Kasumi-1 (cell line): ENCODE measurements at regions not wholly inside any gene's neighbourhood (a gene's known extent, or its start where the extent isn't known, plus 50 kb on each side); places are given as distances from the start of the nearest gene placed in this dataset.
"Not testable (repeated sequence)": the region's sequence is repeated elsewhere in the genome, so short reads cannot be mapped to it uniquely, and the experiment has no call there.

ENCODE experiments used
- DNase-seq, 2 experiments: peaks; one replicate each; lab custom pipeline; 2025; lab: John Stamatoyannopoulos, UW

DNA sequence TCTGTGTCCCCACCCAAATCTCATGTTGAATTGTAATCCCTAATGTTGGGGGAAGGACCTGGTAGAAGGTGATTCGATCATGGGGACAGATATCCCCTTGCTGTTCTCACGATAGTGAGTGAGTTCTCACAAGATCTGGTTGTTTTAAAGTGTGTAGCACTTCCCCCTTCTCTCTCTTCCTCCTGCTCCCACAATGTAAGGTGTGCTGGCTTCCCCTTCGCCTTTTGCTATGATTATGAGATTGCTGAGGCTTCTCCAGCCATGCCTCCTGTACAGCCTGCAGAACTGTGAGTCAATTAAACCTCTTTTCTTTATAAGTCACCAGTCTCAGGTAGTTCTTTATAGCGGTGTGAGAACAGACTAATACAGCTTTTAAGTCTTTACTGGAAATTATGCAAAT is 193.3 kb upstream of the RBBP8 start:
- DNase-seq, result no peak

DNA sequence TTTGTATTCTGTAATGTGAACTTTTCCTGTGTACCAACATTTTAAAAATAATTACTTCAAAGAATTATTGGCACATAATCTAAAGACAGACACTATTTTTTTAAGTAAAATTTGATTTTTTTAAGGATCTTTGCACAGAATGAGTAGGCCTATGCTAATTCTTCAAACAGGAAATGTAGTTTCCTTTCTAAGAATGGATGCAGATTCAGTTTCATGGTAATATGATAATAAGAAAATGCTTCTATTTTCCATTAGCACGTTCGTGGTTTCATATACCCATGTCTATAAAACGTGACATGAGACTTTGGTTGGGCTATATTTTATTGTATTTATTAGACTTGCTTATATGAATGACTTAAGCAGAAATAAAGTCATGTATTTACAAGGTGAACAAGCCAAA is 191.8 kb upstream of the RBBP8 start:
- no peak for DNase-seq

DNA sequence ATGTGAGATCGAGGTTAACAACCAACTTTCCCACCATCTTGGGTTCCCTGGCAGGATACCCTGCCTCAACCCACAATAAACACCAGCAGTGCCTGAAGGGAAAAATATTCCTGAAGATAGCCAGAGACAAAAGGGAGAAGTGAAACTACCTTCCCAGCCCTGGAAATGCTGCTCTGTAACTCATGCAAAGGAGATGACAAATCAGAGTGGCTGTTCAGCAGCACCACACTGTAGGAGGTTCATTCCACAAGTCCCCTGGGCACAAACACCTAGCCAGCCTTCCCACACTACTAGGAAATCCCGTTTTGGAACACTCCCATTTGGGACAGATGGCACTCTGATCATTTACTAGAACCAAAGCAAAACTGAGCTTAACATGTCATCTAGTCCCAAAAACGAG is 190.7 kb upstream of the RBBP8 start:
- DNase-seq, result no peak

DNA sequence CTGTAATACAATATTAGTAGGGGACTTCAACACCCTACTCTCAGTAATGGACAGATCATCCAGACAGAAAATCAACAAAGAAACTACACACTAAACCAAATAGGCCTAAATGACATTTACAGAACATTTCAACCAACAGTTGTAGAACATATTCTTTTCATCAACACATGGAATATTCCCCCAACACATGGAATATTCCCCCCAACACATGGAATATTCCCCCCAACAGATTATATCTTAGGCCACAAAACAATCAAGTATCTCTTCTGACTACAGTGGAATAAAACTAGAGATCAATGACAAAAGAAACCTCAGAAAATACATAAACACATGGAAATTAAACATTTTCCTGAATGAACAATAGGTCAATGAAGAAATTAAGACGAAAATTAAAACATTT is 187.2 kb upstream of the RBBP8 start:
- DNase-seq, result no peak

DNA sequence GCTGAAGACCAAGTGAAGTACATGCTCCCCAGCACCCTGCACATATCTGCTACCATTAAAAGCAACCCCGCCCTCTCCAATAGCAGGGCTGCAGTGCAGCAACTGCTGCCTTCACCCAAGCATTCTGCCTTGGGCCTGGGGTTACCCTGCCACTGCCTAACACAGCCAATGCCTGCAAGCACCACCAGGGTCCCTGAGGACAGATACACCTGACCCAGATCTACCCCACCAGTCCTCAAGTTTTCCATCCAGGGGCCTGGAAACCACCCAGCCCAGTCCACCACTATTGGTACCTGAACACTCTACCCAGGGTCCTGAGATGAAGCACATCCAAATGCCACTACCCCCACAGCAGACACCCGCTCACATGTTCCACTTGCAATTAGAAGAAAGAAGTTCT is 181.1 kb upstream of the RBBP8 start:
- no peak for DNase-seq

DNA sequence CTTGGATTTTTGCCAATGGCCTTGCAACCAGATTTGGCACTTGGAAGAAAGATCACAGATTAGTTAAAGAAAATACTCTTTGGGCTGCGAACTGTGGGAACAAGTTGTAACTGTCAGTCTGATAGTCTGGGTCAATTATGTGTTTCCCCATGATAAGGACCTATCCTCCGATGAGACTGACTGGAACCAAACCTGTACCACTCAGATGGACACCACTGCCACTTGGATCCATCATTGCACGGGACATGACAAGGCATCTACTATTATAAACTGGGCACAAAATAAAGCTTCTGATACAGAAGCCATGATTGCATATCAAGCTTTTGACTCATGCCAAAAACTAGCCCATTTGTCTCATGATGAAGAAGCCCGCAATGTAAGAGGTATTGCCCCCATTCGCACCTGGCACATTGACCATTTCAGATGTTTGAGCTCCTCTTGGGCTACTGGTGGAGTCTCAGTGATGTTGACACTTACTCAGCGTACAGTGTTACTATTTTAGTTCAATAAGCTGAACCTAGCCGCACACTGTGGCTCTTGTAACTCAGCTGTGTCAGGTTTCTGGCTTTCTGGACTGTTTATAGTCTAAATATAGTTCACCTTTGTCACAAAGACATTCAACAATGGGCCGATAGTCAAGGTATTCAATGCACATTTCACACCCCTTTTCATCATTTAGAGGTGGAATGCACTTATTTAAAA is 179.8 kb upstream of the RBBP8 start:
- no peak for DNase-seq

DNA sequence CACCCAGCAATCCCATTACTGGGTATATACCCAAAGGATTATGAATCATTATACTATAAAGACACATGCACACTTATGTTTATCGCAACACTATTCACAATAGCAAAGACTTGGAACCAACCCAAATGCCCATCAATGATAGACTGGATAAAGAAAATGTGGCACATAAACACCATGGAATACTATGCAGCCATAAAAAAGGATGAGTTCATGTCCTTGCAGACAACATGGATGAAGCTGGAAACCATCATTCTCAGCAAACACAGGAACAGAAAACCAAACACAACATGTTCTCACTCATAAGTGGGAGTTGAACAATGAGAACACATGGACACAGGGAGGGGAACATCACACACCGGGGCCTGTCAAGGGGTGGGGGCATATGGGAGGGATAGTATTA is 169.1 kb upstream of the RBBP8 start:
- not testable (repeated sequence) for DNase-seq

DNA sequence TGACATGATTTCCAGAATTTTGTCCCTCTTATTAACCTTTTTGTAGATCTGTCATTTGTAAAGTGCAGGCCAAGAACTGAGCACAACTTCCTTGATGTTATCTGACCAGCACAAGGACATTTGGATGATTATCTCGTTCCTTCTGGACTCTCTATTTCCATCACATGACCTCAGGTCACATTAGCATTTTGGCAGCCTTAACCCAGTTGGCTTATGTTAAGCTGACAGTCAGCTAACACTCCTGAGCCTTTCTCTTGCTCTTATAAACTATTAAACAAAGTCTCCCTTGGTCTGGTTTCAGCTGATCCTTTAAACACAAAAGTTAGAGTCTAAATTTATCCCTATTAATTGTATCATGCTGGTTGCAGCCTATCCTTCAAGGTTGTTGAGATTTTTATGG is 167.2 kb upstream of the RBBP8 start:
- DNase-seq, result no peak

DNA sequence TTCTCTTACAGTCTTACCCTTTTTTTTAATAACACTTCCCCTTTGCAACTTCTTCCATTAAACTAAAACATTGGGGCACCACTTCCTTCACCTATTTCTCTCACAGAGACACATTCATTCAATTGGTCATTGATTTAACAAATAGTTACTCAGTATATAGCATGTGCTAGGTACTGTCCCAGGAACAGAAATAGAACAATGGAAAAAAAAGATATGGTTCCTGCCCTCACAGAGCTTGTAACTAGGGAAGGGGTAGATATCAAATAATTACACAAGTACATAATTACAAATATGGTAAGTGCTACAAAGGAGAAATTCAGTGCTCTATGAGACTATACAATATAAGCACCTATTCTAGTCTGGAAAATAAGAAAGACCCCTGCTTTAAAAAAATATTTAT is 165.5 kb upstream of the RBBP8 start:
- DNase-seq, result no peak

DNA sequence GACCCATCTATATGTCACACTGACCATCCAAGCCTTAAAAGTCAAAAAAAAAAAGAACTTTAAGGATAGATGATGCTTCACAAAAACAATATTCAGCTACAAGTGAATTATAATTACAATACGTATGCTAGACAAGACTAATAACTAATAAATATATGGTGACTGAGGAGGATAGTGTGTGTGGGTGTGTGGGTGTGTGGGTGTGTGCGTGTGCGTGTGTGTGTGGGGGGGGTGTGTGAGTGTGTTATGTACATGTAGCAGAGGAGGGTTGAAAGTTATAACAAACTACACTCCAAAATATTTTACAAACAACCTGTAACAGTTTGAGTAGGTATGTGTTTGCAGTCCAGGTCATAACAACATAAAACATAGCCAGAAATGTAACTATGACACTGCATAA is 159.2 kb upstream of the RBBP8 start:
- no peak for DNase-seq

DNA sequence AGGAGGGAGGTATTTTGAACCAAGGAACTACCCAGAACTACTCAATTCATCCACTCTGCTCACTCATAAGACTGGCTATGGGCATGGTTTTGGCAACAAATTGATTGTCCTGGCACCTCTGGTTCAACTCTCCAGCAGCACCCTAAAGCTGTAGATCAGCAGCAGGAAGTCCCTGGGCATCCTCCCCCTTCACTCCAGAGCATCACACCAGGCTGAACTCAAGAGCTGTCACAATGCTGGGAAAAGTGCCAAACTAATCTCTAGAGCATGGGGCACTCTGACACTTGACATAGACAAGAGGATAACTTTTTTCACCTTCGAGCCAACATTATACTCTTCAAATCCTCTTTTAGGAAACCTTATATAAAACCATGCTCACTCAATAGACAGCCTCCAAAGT is 154.1 kb upstream of the RBBP8 start:
- peak in 1 of 2 experiments; percentile 43 for DNase-seq

DNA sequence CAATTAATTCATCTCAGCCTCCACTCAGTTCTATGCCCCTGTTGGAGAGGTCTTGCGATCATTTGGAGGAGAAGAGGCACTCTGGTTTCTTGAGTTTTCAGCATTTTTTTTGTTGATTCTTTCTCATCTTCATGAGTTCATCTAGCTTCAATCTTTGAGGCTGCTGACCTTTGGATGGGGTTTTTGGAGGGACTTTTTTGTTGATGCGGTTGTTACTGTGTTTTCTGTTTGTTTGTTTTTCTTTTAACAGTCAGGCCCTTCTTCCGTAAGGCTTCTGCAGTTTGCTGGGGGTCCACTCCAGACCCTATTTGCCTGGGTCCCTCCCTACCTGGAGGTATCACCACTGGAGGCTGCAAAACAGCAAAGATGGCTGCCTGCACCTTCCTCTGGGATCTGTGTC is 149.9 kb upstream of the RBBP8 start:
- DNase-seq, result no peak

DNA sequence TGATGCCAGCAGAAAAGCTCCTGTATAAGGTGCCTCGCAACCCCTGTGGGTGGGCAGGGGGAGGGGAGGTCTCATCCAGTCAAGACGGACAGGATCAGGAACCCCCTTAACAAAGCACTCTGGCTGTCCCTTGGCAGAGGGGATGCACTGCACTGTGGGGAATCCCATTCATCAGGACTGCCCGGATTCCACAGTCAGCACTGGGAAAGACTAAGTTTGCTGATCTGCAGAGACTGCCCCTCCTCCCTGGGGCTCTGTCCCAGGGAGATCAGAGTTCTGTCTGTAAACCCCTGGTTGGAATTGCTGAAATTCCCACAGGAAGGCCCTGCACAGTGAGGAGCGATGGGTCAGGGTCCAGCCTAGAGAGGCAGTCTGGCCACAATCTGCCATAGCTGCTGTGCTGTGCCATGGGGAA is 149.5 kb upstream of the RBBP8 start:
- no peak for DNase-seq

DNA sequence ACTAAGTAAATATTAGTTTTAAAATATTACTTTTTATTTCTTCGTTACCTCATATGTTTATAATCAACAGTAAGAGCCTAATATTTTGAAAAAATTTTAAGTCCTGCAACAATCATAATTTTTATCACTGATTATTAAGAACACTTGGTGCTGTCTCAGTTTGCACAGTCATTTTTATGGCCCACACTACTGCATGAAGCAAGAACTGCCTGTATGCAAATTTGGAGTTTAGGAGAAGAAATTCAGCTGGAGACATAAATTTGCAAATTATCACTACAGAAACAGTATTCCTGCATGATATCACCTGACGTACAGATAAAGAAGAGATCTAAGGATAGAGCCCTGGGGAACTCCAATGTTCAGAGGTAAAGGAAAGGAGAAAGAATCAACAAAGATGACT is 144.1 kb upstream of the RBBP8 start:
- no peak for DNase-seq

DNA sequence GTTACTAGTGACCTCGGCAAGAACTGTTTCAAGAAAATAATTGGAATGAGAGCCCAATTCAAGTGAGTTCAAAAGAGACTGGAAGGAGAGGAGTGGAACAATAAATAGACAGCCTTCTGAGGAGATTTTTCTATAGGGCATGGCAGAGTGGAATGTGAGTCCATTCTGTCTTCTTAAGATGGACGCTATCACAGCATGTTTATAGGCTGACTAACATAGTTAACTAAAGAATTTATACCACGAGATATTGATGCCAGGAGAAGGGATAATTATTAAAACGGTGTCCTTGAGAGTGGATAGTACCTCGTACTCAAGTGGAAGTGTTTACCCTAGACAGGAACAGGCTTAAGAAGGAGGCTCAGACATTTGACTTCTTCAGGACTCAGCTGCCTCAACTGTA is 143.5 kb upstream of the RBBP8 start:
- no peak for DNase-seq

DNA sequence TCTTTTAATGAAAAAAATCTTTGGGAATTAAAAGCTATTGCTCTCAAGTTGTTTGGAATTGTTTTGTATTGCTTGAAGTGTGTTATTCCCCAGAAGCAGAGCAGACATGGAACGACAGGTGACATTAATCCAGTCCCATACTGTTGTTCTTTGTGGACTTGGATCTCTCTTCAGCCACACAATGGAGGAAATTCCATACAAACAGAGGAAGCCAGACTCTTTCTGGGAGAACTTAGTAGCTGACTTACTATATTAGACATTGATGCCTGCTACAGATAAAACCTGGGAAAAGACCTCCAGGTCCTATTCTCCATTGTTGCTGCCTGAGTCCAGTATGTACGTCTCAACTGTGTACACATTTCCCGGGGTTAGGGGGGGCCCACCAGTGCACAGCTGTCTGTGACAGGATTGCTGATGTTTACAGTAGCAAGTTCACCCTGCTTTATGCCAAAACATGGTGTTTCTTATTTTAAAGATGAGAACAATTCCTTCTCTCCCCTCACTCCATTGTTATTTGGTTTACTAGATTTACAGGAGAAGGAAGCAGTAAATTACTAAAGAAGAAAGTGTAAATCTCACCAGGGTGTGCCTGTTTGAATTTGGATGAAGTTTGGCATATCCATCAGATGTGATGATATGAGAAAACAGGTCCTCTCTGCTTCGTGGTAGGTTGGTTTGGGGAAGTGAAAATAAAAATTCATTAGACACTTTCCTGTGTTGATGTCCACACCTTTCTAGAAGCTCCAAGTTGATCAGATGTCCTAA is 142.4 kb upstream of the RBBP8 start:
- DNase-seq, result no peak

DNA sequence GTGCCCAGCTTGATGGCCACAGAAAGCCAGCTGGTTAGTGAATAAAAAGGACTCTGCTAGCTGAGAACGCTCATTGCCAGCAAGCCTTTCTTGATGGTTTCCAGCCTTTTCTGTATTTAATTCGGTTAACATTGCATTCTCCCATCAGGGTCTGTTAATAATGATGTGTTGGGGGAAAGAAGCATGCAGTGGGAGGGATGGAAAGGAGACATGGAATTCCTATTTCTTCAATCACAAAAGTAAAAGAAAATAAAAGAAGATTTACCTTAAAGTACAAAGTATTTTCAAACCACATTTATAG is 141.9 kb upstream of the RBBP8 start:
- no peak for DNase-seq

DNA sequence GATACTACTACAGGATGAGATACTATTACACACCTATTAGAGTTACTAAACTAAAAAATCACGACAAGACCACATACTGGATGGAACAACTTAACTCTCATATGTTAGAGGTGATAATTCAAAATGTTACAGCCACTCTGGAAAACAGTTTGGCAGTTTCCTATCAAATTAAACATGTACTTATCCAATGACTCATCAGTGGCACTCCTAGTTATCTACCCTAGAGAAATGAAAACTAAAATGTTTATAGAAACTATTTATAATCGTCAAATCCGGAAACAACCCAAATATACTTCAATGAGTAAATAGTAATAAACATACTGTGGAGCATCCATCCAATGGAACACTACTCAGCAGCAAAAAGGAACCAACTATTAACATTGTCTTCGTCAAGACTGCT is 137.0 kb upstream of the RBBP8 start:
- no peak for DNase-seq

DNA sequence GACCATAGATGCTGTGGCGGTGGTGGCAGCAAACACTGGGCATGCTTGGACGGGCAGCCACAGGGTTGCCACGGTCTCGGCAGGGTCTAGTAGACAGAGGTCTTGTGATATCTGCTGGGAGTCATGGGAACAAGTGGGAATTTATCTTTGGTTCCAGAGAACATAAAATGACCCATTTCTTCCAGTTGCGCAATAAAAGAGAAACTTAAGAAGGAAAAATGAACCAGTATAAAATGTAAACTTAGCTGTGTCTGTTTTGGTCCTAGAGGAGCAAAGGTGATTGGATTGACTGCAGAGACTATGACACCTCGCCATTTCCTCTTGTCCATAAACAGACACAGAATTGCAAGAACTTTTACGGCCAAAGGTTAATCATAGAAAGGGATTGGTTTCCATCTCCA is 132.6 kb upstream of the RBBP8 start:
- DNase-seq, result no peak

DNA sequence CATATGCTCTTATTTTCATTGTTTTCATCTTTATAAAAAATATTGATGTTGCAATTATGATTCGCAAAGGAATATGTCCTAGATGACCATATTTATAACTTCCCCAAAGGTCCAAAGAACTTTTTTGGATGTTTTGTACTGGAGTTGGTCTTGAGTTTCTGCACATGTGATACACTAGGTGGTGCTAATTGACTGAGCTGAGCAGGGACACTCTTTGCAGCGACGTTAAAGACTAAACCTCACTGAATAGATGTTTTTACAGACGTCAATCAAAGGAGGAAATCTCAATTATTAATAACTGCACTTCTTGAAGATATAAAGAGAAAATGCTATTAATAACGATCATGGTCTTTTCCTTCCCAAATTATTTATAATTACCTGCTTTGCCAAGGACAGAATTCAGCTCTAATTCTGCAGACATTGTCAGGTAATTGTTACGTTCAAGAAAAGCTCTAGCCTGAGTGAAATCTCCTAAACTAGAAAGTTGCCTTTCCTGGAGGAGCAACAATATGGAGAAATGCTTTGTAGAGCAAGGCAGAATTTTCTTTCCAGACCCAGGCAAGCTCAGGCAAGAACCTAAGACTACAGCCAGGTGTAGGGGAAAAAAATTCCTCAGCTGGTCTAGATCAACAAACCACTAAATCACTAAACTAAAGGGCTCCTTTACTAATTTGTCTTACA is 119.3 kb upstream of the RBBP8 start:
- DNase-seq, result peak; percentile 52 to 54

DNA sequence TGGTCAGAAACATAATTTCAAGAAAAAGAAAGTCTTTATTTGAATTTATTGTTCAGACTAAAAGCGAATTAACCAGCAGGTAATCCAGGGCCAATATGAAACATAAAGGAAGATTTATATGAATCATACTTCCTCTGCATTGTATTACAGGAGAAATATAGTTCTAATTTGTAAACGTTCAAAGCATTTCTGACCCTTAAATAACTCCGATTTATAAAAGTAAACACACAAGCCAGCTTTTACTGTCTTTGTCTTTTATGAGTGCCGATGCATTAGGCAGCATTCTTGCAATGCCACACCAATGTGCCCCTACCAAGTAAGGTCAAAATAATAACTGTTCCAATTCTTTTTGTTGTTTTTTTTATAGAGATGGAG is 118.8 kb upstream of the RBBP8 start:
- no peak for DNase-seq

DNA sequence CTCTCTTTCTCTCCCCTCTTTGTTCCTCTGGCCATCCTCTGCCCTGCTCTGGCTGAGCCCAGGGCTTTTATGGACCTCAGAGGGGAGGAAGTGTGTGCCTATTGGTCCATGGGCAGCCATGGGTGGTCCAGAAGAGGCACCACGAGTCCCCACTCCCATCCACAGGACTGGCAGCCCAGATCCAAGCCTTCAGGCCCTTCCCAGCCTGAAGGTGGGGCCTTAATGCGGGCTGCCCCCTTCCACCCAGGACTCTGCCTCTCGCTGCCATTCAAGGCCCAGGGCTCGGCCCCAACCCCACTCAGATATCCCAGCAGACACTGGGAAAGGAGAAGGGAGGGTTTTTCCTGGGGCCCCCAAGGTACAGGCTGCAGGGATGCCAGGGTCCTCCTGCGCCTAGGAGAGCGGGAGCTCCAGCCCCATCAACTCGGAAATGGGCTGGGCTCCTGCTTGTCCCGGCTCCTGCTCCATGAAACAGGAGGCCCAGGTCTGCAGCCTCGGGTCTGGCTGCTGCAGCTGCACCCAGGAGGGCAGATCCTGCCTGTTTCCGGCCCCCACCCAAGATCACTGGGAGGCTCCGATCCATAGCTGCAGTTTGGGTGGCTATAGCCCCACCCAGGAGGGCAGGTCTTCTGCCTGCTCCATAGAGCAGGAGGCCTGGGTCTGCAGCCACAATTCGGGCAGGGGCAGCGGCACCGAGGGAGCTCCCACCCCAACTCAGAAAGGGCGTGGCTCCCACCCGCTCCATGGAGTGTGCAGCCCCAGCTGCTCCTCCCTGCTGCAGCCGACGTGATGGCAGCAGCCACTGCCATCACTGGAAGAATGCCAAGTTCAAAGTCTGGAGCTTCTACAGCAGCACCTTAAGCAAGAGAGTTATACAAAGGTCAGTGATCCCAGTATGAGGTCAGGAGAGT is 116.6 kb upstream of the RBBP8 start:
- no peak for DNase-seq

DNA sequence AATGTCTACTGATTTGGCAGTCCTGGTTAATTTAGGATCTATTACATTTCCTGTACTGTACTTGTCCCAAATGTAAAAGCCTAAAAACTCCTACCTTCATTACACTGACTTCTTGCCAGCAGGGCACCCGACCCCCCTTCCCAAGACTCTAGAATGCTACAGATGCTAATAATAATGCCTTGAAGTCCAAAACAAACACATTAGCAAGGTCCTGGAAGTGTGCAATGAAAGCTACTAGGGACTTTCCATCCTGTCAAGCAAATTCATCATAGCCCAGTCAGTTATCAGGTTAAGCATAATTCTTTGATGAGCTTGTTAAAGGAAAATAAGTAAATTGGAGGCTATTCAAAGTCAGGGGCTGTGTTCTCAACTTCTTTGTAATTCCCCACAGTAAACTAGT is 115.3 kb upstream of the RBBP8 start:
- DNase-seq, result no peak
